ENCODE measurements at regions not wholly inside any gene's neighbourhood (a gene's known extent, or its start where the extent isn't known, plus 50 kb on each side); places are given as distances from the start of the nearest gene placed in this dataset.

DNA sequence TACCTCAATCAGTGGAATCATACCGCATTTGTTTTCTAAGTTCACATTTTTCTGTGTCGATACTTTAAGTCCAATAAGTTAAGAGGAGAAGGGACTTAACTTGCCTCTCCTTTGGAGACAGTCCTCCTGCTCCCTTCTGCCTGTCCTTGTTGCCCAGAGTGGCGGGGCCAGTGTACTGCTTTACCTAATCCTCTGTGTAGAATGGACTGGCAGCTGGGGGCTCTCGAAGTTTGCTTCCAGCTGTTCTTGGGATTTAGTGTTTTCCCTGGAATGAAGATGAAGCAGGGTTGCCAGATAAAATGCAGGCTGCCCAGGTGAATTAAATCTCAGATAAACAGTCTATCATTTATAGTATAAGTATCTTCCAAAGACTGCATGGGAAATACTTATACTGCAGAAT is 287.6 kb upstream of the C2CD4B start:
- H3K4me3 Mint-ChIP-seq: no peak overlapping the region
- no peak for DNase-seq
- no peak for ATAC-seq (ENCODE audit: low read depth)
- ChIA-PET POLR2A (no interaction called here), CTCF (no interaction called here)
- H3K9me3 Mint-ChIP-seq: no peaks in the 10 kb centered on the region
- no peaks in the 10 kb centered on the region for H3K27me3 Mint-ChIP-seq
- H3K4me1 Mint-ChIP-seq: no peaks in the 10 kb centered on the region
- TF ChIP-seq, protein P1, sequence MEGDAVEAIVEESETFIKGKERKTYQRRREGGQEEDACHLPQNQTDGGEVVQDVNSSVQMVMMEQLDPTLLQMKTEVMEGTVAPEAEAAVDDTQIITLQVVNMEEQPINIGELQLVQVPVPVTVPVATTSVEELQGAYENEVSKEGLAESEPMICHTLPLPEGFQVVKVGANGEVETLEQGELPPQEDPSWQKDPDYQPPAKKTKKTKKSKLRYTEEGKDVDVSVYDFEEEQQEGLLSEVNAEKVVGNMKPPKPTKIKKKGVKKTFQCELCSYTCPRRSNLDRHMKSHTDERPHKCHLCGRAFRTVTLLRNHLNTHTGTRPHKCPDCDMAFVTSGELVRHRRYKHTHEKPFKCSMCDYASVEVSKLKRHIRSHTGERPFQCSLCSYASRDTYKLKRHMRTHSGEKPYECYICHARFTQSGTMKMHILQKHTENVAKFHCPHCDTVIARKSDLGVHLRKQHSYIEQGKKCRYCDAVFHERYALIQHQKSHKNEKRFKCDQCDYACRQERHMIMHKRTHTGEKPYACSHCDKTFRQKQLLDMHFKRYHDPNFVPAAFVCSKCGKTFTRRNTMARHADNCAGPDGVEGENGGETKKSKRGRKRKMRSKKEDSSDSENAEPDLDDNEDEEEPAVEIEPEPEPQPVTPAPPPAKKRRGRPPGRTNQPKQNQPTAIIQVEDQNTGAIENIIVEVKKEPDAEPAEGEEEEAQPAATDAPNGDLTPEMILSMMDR (IDR thresholded peaks at IDR 0.05): no peak
- H3K36me3 Mint-ChIP-seq (ENCODE audit: low read depth): no peaks in the 10 kb centered on the region
- intact Hi-C loops (cut with micrococcal nuclease): no loop called here
- H3K27ac Mint-ChIP-seq: no peak overlapping the region

DNA sequence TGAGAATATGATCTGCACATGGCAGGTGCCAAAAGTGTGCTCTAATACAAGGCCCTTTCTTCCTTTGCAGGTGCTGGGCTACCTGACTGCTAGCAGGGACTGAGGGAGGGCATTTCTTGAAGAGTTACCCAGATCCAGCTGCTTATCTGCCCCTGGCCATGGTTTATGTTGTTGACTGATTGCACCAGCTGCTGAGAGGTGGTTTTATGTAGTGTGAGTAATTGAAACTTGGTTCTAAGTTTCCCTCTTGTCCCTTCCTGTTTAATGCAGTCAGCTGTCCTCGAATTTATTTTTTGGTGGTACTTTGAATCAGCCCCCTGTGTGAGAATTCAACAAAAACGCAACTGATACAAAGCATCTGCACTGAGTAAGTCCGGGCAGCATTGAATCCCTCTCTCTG is 288.3 kb upstream of the C2CD4B start:
- DNase-seq (no peak), ATAC-seq (ENCODE audit: low read depth) (no peak)
- Mint-ChIP-seq H3K4me1 (no peaks in the 10 kb centered on the region), H3K36me3 (ENCODE audit: low read depth) (no peaks in the 10 kb centered on the region), H3K27ac (no peak overlapping the region), H3K9me3 (no peaks in the 10 kb centered on the region), H3K4me3 (no peak overlapping the region), H3K27me3 (no peaks in the 10 kb centered on the region)
- ChIA-PET POLR2A (no interaction called here), CTCF (no interaction called here)
- TF ChIP-seq, protein P1 (IDR thresholded peaks at IDR 0.05): no peak
- intact Hi-C loops (cut with micrococcal nuclease): no loop called here

DNA sequence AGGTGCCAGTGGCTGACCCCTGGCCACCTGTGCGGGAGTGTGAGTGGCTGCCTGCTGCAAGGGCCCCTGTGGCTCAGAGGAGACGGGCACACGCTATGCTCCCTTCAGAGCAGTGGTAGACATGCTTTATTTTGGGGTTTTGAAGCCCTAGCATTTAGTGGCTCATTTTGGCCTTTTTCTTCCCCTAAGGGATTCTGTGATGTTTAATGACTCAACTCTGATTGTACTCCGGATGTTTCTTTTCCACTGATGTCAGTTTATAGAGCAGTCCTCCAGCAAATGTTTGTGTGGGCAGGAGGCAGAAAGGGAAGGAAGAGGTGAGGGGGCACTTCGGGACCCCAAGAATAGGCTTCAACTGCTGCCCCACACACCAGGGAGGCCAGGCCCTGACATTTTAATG is 288.9 kb upstream of the C2CD4B start:
- ChIA-PET CTCF (no interaction called here), POLR2A (no interaction called here)
- TF ChIP-seq, protein P1 (IDR thresholded peaks at IDR 0.05): no peak
- ATAC-seq (ENCODE audit: low read depth) (no peak), DNase-seq (no peak)
- Mint-ChIP-seq H3K9me3 (no peaks in the 10 kb centered on the region), H3K27ac (no peak overlapping the region), H3K4me1 (no peaks in the 10 kb centered on the region), H3K27me3 (no peaks in the 10 kb centered on the region), H3K4me3 (no peak overlapping the region), H3K36me3 (ENCODE audit: low read depth) (no peaks in the 10 kb centered on the region)
- intact Hi-C loops (cut with micrococcal nuclease): no loop called here

DNA sequence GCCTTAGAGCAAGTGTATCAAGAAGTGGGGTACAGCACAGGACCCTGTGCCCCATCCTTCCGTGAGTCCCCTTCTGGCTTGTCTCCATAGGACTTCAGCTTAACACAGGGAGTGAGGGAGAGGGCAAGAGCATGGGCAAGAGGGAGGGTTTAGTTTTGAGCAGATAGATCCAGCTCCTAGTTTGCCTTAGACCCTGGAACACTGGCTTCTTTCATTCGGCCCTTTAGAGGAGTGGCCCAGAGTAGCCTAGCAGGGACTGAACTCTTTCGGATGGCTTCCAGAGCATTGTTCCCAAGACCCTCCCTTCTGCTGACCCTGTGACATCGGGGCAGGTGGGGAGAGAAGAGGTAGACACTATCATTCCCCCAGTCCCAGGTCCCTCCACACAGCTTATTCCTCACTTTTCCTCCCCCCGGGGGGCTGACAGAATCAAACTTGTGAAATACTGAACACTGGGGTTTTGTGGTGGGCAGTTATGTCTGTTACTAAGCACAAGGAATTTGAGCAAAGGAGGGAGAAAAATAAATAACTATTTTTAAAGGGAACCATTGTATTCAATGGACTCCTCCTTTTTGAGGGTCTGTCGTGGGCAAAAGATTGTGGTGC is 289.6 kb upstream of the C2CD4B start:
- ChIA-PET POLR2A (no interaction called here), CTCF (no interaction called here)
- Mint-ChIP-seq H3K4me3 (no peak overlapping the region), H3K4me1 (no peaks in the 10 kb centered on the region), H3K36me3 (ENCODE audit: low read depth) (no peaks in the 10 kb centered on the region), H3K27ac (no peak overlapping the region), H3K27me3 (no peaks in the 10 kb centered on the region), H3K9me3 (no peaks in the 10 kb centered on the region)
- ATAC-seq (ENCODE audit: low read depth) (no peak), DNase-seq (no peak)
- TF ChIP-seq, protein P1 (IDR thresholded peaks at IDR 0.05): no peak
- intact Hi-C loops (cut with micrococcal nuclease): no loop called here

DNA sequence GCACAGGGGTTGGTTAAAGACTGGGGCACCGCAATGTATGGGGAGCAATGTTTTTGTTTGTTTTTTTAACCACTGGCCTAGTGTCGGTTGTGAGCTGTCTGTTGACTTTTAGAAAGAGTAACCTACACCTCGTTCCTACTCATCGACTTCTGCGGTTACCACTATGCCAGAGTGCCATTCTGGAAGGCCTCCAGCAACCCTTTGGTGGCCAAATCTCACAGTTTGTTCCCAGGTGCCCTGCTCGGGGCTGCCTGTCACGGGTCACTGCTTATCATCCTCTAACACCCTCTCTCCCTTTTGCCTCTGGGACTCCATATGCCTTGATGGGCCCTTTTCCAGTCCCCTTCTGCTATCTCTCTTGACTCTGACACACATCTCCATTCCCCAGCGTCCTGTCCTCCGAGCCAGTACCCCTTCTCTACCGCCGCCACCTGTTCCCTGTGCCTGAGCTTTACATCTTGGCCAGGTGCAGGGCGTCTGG is 290.4 kb upstream of the C2CD4B start:
- Mint-ChIP-seq H3K9me3 (no peaks in the 10 kb centered on the region), H3K36me3 (ENCODE audit: low read depth) (no peaks in the 10 kb centered on the region), H3K27ac (no peak overlapping the region), H3K4me1 (no peaks in the 10 kb centered on the region), H3K27me3 (no peaks in the 10 kb centered on the region), H3K4me3 (no peak overlapping the region)
- no peak for DNase-seq
- POLR2A ChIA-PET: no interaction called here
- intact Hi-C loops (cut with micrococcal nuclease): no loop called here
- TF ChIP-seq, protein P1 (IDR thresholded peaks at IDR 0.05): no peak
- no peak for ATAC-seq (ENCODE audit: low read depth)
- CTCF ChIA-PET: no interaction called here
